ENCODE measurements at regions not wholly inside any gene's neighbourhood (a gene's known extent, or its start where the extent isn't known, plus 50 kb on each side); places are given as distances from the start of the nearest gene placed in this dataset.

DNA sequence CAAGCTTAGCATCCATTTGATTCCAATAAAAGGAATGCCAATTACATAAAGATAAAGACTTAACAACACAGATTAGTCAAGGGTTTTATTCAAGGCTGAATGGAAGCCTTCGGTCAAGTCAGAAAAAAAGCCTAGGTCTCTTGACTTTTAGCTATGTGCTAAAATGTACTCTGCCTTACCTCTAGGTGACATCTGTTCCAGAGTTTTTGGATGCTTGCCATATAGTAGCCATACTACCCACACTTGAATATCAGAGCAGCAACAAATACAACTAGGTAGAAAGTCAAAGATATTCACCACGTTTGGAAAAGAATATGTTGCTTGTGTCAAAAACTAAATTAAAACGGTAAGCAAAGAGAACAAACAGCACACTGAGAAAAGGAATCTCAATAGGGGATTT is 484.7 kb downstream of the ELAVL2 start:
- no peaks in the 10 kb centered on the region for H3K27me3 Mint-ChIP-seq
- ATAC-seq (replicated peaks): no peak
- no peak overlapping the region for H3K27ac Mint-ChIP-seq
- H3K36me3 Mint-ChIP-seq (ENCODE audit: low read depth): no peaks in the 10 kb centered on the region
- no peaks in the 10 kb centered on the region for H3K9me3 Mint-ChIP-seq
- H3K4me3 Mint-ChIP-seq: no peak overlapping the region
- no peaks in the 10 kb centered on the region for H3K4me1 Mint-ChIP-seq

DNA sequence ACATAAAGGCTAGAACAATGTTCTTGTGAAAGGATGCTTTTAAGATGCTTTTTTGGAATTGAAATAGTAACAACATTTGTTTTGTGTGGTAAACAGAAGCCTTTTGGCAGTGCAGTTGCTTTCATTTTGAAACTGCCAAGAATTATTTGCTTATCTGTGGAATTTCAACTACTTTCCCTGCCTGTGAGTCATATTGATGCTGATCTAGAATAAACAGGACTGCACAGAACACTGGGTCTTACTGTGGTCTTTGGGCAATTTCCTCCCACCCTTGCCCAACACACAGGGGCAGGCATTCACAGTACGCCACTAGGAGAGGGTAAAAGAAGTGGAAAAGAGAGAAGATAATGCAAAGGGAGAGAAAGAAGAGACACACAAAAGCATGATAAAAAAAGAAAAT is 483.7 kb downstream of the ELAVL2 start:
- no peak for ATAC-seq (replicated peaks)
- Mint-ChIP-seq H3K27me3 (no peaks in the 10 kb centered on the region), H3K27ac (no peak overlapping the region), H3K36me3 (ENCODE audit: low read depth) (no peaks in the 10 kb centered on the region), H3K4me1 (no peaks in the 10 kb centered on the region), H3K4me3 (no peak overlapping the region), H3K9me3 (no peaks in the 10 kb centered on the region)

DNA sequence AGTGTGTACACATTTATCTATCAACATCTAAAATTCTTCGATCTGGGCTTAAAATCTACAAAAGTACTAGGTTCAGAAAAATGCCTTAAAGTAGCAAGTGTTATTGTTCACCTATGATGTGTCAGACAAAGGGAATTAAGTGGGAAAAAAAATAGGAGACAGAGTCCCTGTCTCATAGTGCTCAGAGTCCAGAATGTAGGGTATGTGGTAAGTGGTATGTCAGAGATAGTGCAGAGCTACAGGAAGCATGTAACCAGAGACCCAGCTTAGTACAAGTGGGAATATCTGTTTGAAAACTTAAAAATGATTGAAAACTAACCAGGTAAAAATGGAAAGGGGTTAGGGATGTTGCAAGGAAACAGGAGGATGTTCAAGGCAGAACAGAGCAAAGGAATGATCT is 482.8 kb downstream of the ELAVL2 start:
- no peaks in the 10 kb centered on the region for H3K27me3 Mint-ChIP-seq
- no peaks in the 10 kb centered on the region for H3K36me3 Mint-ChIP-seq (ENCODE audit: low read depth)
- no peak overlapping the region for H3K27ac Mint-ChIP-seq
- H3K4me3 Mint-ChIP-seq: no peak overlapping the region
- H3K4me1 Mint-ChIP-seq: no peaks in the 10 kb centered on the region
- no peak for ATAC-seq (replicated peaks)
- peaks cover 5% of the 10 kb centered on the region for H3K9me3 Mint-ChIP-seq

DNA sequence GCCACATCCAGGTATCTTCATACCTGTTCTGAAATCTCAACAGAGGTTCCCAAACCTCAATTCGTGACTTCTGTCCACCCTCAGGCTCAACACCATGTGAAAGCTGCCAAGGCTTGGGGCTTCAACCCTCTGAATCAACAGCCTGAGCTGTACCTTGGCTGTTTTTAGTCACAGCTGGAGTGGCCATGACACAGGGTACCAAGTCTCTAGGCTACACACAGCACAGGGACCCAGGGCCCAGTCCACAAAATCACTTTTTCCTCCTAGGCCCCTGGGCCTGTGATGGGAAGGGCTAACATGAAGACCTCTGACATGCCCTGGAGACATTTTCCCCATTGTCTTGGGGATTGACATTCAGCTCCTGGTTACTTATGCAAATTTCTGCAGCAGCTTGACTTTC is 464.9 kb downstream of the ELAVL2 start:
- H3K9me3 Mint-ChIP-seq: peaks cover 6% of the 10 kb centered on the region
- H3K4me1 Mint-ChIP-seq: no peaks in the 10 kb centered on the region
- no peaks in the 10 kb centered on the region for H3K27me3 Mint-ChIP-seq
- no peaks in the 10 kb centered on the region for H3K36me3 Mint-ChIP-seq (ENCODE audit: low read depth)
- no peak overlapping the region for H3K4me3 Mint-ChIP-seq
- ATAC-seq (replicated peaks): no peak
- no peak overlapping the region for H3K27ac Mint-ChIP-seq

DNA sequence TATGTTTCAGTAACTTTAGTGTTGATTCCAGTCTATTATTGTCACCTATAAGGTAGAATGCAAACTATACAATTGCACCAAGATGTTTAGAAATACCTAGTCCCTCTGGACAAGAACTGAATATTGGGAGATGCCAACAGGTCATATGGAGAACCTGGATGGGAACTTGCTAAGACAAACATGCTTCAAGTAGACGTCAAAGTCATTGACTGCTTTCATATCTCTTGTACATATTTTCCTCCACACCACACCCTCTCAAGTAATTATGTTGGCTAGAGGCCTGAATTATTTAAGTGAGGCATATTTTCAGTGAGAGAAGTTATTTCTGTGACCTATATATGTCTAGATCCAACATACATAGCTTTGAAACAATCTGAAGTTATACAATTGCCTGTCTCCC is 453.3 kb downstream of the ELAVL2 start:
- no peaks in the 10 kb centered on the region for H3K4me1 Mint-ChIP-seq
- H3K9me3 Mint-ChIP-seq: peaks cover 12% of the 10 kb centered on the region
- H3K4me3 Mint-ChIP-seq: no peak overlapping the region
- no peaks in the 10 kb centered on the region for H3K27me3 Mint-ChIP-seq
- no peaks in the 10 kb centered on the region for H3K36me3 Mint-ChIP-seq (ENCODE audit: low read depth)
- no peak overlapping the region for H3K27ac Mint-ChIP-seq
- no peak for ATAC-seq (replicated peaks)

DNA sequence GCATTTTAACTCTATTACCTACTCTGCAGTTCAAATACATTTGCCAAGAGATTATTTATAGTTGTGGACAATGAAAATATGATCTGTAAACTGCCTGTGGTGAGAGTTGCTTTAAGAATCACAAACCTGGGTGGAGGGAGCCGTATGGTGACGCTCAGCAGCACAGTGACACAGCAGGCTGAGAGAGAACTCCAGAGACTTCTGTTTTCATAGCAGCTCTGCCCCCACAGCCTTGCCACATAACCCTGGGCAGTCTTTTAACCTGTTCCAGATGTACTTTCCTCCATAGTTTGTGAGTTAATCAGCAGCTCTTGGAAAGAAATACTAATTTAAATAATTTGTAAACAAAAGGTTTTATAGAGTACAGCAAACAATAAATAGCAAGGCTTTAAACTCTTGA is 450.5 kb downstream of the ELAVL2 start:
- H3K9me3 Mint-ChIP-seq: peaks cover 14% of the 10 kb centered on the region
- no peak for ATAC-seq (replicated peaks)
- no peaks in the 10 kb centered on the region for H3K27me3 Mint-ChIP-seq
- H3K36me3 Mint-ChIP-seq (ENCODE audit: low read depth): no peaks in the 10 kb centered on the region
- no peaks in the 10 kb centered on the region for H3K4me1 Mint-ChIP-seq
- no peak overlapping the region for H3K27ac Mint-ChIP-seq
- H3K4me3 Mint-ChIP-seq: no peak overlapping the region

DNA sequence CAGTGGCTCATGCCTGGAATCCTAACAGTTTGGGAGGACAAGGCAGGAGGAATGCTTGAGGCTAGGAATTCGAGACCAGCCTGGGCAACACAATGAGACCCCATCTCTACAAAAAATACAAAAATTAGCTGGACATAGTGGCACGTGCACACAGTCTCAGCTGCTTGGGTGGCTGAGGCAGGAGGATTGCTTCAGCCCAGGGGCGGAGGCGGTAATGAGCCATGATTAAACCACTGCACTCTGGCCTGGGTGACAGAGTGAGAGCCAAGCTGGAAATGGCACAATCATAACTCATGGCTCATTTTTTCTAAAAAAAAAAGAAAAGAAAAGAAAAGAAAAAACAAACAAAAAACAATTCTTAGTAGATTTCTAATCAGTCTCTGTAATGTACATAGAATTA is 446.2 kb downstream of the ELAVL2 start:
- peaks cover 19% of the 10 kb centered on the region for H3K9me3 Mint-ChIP-seq
- H3K27ac Mint-ChIP-seq: no peak overlapping the region
- no peak for ATAC-seq (replicated peaks)
- H3K4me1 Mint-ChIP-seq: no peaks in the 10 kb centered on the region
- H3K4me3 Mint-ChIP-seq: no peak overlapping the region
- H3K27me3 Mint-ChIP-seq: no peaks in the 10 kb centered on the region
- no peaks in the 10 kb centered on the region for H3K36me3 Mint-ChIP-seq (ENCODE audit: low read depth)

DNA sequence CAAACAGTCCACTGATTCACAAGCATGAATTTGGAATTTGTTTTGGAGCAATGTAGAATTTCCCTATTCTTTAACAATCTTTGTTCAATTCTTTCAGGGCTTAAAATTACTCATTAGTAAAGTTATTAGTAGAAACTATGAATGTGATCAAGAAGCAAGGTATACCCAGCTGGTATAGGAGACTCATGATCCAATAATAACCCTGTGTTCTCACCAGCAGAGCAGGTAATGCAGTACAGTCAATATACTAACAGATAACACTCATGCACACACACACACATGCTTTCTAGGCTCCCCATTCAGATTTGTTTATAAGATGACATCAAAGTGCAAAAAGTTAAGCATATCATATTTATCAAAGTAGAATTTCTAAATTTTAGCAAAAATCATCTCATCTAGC is 445.2 kb downstream of the ELAVL2 start:
- no peak for ATAC-seq (replicated peaks)
- Mint-ChIP-seq H3K27ac (no peak overlapping the region), H3K4me3 (no peak overlapping the region), H3K27me3 (no peaks in the 10 kb centered on the region), H3K9me3 (peaks cover 19% of the 10 kb centered on the region), H3K4me1 (no peaks in the 10 kb centered on the region), H3K36me3 (ENCODE audit: low read depth) (no peaks in the 10 kb centered on the region)

DNA sequence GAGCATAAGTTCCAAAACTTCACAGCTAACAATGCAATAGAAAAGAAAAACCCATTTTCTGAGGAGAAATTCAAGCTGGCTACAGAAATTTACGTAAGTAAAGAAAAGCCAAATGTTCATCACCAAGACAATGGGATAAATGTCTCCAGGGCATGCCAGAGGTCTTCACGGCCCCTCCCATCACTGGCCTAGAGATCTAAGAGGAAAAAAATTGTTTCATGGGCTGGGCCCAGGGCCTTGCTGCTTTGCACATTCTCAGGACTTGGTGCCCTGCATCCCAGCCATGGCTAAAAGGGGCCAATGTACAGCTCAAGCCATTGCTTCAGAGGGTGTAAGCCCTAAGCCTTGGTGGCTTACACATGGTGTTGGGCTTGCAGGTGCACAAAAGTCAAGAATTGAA is 443.6 kb downstream of the ELAVL2 start:
- Mint-ChIP-seq H3K4me1 (no peaks in the 10 kb centered on the region), H3K4me3 (no peak overlapping the region), H3K27ac (no peak overlapping the region), H3K9me3 (peaks cover 19% of the 10 kb centered on the region), H3K36me3 (ENCODE audit: low read depth) (no peaks in the 10 kb centered on the region), H3K27me3 (no peaks in the 10 kb centered on the region)
- no peak for ATAC-seq (replicated peaks)

DNA sequence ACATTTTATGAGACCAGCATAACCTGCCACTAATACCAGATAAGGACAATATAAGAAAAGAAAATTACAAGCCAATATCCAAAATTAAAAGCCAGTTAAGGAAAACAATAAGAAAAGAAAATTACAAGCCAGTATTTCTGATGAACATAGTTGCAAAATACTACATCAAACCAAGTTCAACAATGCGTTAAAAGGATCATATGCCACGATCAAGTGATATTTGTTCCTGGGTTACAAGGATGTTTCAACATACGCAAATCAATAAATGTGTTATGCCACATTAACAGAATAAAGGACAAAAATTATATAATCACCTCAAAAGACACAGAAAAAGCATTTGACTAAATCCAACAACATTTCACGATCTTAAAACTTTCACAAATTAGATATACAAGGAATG is 431.9 kb downstream of the ELAVL2 start:
- Mint-ChIP-seq H3K4me1 (no peaks in the 10 kb centered on the region), H3K27ac (no peak overlapping the region), H3K27me3 (no peaks in the 10 kb centered on the region), H3K36me3 (ENCODE audit: low read depth) (no peaks in the 10 kb centered on the region), H3K4me3 (no peak overlapping the region), H3K9me3 (peaks cover 11% of the 10 kb centered on the region)
- ATAC-seq (replicated peaks): no peak

DNA sequence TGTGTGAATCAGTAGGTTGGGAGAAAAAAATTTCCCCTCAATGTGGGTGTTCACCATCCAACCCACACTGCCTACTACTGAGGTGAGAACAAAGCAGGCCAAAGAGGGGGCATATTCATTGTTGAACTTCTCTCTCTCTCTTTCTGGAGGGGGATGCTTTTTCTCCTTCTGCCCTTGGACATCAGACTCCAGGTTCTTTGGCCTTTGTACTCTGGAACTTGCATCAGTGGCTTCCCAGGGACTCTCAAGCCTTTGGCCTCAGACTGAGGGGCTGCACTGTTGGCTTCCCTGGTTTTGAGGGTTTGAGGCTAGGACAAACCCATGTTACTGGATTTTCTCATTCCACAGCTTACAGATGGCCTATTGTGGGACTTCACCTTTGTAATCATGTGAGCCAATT is 417.2 kb downstream of the ELAVL2 start:
- H3K4me3 Mint-ChIP-seq: no peak overlapping the region
- ATAC-seq (replicated peaks): no peak
- no peaks in the 10 kb centered on the region for H3K4me1 Mint-ChIP-seq
- H3K36me3 Mint-ChIP-seq (ENCODE audit: low read depth): no peaks in the 10 kb centered on the region
- H3K27me3 Mint-ChIP-seq: no peaks in the 10 kb centered on the region
- H3K27ac Mint-ChIP-seq: no peak overlapping the region
- peaks cover 18% of the 10 kb centered on the region for H3K9me3 Mint-ChIP-seq

DNA sequence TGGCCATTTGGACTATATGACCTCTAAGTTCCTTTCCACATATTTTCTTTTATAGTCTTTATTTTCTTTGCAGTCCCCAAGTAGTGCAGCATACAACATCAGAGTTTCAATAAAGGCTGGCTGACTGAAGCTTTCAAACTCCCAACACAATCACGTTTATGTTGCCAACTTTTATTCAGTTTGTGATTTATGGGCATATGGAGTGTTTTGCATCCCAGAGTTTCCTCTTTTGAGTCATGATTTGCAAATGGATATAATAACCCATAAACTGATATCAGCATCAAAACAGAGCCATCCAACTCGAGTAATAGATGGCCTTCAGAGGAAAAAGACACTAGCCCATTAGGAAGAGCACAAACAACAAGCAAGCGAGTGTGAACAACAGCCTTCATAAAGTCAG is 414.0 kb downstream of the ELAVL2 start:
- Mint-ChIP-seq H3K36me3 (ENCODE audit: low read depth) (no peaks in the 10 kb centered on the region), H3K9me3 (peaks cover 20% of the 10 kb centered on the region), H3K4me3 (no peak overlapping the region), H3K4me1 (no peaks in the 10 kb centered on the region), H3K27me3 (no peaks in the 10 kb centered on the region), H3K27ac (no peak overlapping the region)
- no peak for ATAC-seq (replicated peaks)

DNA sequence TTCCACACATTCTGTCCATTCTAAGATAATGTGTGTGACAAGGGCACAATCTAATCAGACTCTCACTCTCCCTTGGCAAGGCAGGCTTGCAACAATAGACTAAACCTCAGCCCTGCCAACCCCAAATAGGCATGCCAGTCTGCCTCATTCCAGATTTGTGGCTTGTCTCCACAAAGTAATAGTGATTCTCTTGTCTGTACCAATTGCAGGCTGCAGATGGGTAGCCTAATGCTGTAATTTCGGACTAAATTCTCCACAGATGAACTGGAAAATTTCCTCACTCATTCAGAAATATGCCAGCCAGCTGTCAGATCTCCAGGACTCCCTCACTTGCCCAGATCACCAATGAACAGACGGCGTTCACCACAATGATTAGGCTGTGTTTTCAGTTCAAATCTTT is 413.6 kb downstream of the ELAVL2 start:
- Mint-ChIP-seq H3K36me3 (ENCODE audit: low read depth) (no peaks in the 10 kb centered on the region), H3K27me3 (no peaks in the 10 kb centered on the region), H3K9me3 (peaks cover 20% of the 10 kb centered on the region), H3K4me1 (no peaks in the 10 kb centered on the region), H3K27ac (no peak overlapping the region), H3K4me3 (no peak overlapping the region)
- ATAC-seq (replicated peaks): no peak

DNA sequence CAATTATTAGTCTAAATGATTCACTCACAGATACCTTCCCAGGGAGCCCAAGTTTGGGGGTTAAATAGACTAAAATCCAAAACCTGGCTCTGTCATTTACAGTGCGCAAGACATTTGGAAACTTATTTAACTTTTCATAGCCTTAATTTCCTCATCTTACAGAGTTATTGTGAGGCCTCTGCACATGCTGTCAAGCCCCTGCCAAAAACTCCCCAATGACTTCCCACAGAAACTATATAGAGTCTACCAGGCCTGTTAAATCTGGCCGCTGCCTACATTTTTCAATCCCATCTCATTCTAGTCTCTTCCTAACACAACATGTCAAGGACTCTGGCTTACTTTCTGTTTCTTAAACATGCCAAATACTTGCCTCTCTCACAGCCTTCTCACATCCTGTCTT is 412.5 kb downstream of the ELAVL2 start:
- Mint-ChIP-seq H3K9me3 (peaks cover 20% of the 10 kb centered on the region), H3K36me3 (ENCODE audit: low read depth) (no peaks in the 10 kb centered on the region), H3K27me3 (no peaks in the 10 kb centered on the region), H3K4me3 (no peak overlapping the region), H3K27ac (no peak overlapping the region), H3K4me1 (no peaks in the 10 kb centered on the region)
- no peak for ATAC-seq (replicated peaks)

DNA sequence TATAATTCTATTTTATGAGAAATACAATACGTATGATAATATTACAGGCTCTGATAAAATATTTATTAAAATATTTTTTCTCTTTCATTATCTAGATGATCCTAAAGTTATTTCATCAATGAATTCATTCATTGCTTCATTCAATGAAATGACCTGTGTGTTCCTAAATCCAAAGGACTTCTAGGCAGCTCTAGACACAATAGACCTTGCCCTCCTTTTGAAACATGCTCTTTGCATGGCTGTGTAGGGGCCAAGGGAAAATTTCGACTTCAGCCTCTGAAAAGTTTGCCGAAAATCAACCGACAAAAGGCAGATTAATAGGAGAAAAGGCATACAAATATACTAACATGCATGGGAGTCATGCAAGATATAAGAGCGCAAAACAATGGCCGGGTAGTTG is 402.0 kb downstream of the ELAVL2 start:
- no peaks in the 10 kb centered on the region for H3K27me3 Mint-ChIP-seq
- H3K4me1 Mint-ChIP-seq: no peaks in the 10 kb centered on the region
- peaks cover 15% of the 10 kb centered on the region for H3K9me3 Mint-ChIP-seq

DNA sequence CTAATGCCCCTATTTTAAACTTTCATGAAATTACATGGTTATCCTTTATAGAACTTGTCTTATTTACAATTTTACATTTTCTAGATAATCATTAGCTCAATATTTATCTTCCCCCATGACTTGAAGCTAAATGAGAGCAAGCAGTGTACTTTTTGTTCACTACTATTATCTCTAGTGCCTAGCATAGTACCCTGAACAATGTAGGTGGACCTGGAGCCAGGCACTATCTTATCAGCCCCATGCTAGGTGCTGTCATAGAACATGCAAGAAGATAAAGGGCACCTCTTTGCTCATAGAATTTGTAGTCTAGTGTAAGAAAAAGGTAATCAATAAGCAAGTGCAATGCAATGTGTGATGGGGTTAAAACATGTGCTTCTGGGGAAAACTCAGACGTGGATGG is 399.9 kb downstream of the ELAVL2 start:
- Mint-ChIP-seq H3K4me1 (no peaks in the 10 kb centered on the region), H3K36me3 (ENCODE audit: low read depth) (no peaks in the 10 kb centered on the region), H3K4me3 (no peak overlapping the region), H3K9me3 (peaks cover 10% of the 10 kb centered on the region), H3K27me3 (no peaks in the 10 kb centered on the region), H3K27ac (no peak overlapping the region)
- ATAC-seq (replicated peaks): no peak

More for the DNA sequence above, 402.0 kb downstream of the ELAVL2 start:
- Mint-ChIP-seq H3K36me3 (ENCODE audit: low read depth) (no peaks in the 10 kb centered on the region), H3K27ac (no peak overlapping the region), H3K4me3 (no peak overlapping the region)
- ATAC-seq (replicated peaks): no peak

Measured in activated T-helper 17 cell treated with anti-CD3 and anti-CD28 coated beads, Interleukin-2, amount 50 U/mL, for 72 hours (primary cell).